ENCODE measurements at regions not wholly inside any gene's neighbourhood (a gene's known extent, or its start where the extent isn't known, plus 50 kb on each side); places are given as distances from the start of the nearest gene placed in this dataset.

- TF ChIP-seq CTCF (IDR thresholded peaks at IDR 0.05) = no peak
- TF ChIP-seq POLR2A (IDR thresholded peaks at IDR 0.05) = no peak
Measured at GRCh38 chr5:108661024-108661423, 86.7 kb upstream of the FER start.

Data from right lobe of liver (tissue), 4 donors.